H1 (cell line): ENCODE measurements at regions not wholly inside any gene's neighbourhood (a gene's known extent, or its start where the extent isn't known, plus 50 kb on each side); places are given as distances from the start of the nearest gene placed in this dataset.

Experiments
- ASH2L ChIP-seq: fragments of 200-600, 300-600 bp; sonication (generic); IDR thresholded peaks from one replicate; pipeline ENCODE4 v1.7.1; 2017; ENCODE audit warnings: low read length
- GABPA ChIP-seq: IDR thresholded peaks from 2 replicates; pipeline ENCODE4 v1.6.1; 2011; ENCODE audit warnings: mild to moderate bottlenecking, low read length, moderate library complexity, borderline replicate concordance; ENCODE audit not compliant: insufficient read depth
- GTF2F1 ChIP-seq: IDR thresholded peaks from 2 replicates; pipeline ENCODE4 v1.6.1; 2012; ENCODE audit warnings: low read depth, low read length, improper control_type of control experiment, borderline replicate concordance
- PHF8 ChIP-seq: fragments of 200-600 bp; sonication (generic); conservative IDR thresholded peaks from 2 replicates; pipeline ENCODE4 v1.7.1; 2012; ENCODE audit warnings: low read depth, mild to moderate bottlenecking, inconsistent platforms, low read length, moderate library complexity
- POLR2AphosphoS5 ChIP-seq: IDR thresholded peaks from 2 replicates; pipeline ENCODE4 v1.6.1; 2011; ENCODE audit warnings: low read depth, low read length
- RXRA ChIP-seq: IDR thresholded peaks from 2 replicates; pipeline ENCODE4 v1.6.1; 2011; ENCODE audit warnings: low read depth, mild to moderate bottlenecking, low read length, moderate library complexity; ENCODE audit not compliant: insufficient read depth
- SAP30 ChIP-seq: fragments of 300-600 bp; sonication (generic); IDR thresholded peaks from 2 replicates; pipeline ENCODE4 v1.7.1; 2012; ENCODE audit warnings: low read length, moderate library complexity, mild to moderate bottlenecking, inconsistent platforms; ENCODE audit not compliant: insufficient read depth, insufficient replicate concordance
- SIRT6 ChIP-seq: IDR thresholded peaks from one replicate; pipeline ENCODE4 v1.7.1; 2012; ENCODE audit warnings: low read length, inconsistent platforms

DNA sequence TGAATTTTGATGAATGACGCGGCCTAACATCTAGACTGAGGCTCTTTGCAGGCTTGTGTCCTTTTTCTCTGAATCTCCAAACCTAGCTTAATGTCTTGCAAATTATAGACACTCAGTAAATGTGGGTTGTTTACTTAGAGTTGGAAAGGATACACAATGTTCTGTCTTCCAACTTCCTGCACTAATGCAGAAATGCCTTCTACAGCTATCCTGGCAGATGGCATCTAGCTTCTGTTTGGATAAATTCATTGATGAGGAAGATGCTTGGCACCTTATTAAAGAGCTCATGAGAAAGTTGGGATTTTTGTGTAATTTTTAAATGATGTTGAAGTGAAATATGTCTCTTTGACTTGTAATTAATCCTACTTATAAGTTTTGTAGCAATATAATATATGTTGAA is 1822.2 kb downstream of the MAT2B start (continued):
- no peak for TF ChIP-seq SAP30
- TF ChIP-seq GTF2F1: no peak
- TF ChIP-seq POLR2AphosphoS5: no peak
- TF ChIP-seq RXRA: no peak
- TF ChIP-seq PHF8: no peak
- no peak for TF ChIP-seq ASH2L
- no peak for TF ChIP-seq GABPA
- no peak for TF ChIP-seq SIRT6
- TF ChIP-seq, all 59 proteins: peak for 0
